ENCODE measurements at regions not wholly inside any gene's neighbourhood (a gene's known extent, or its start where the extent isn't known, plus 50 kb on each side); places are given as distances from the start of the nearest gene placed in this dataset.

DNA sequence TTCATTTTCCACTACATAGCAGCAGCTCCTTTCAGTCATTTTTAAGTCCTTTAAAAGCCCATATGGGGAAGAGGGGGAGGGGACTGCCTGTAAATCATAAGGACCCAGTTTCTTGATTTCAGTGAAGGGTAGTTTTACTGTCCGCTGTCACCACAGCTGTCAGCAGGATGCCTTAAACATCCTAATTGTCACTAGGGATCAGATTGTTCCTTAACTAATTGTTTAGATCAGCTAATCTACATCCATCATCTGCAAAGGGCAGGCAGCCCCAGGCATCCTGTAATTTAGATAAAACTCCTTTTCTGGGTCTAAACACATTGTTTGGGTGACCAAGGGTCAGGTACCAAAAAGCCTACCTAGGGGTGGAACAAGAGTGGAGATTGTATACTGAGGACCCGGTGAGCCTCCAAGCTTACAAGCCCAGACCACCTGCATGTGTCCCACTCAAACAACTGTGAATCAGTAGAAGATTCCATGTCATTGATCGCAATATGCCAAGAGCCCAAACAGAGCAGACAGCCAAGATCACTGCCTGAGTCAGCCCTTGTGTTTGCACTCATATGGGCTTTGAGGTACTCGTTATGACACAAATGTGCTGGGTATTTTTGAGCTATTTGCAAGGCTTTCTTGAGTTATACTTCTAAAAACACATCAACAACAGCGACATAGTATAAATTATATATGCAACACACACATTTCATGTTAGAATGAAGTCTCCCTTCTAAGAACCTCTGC lies 198.7 kb upstream of the CEP162 start:
- Histone ChIP-seq H3K27ac (ENCODE audit: control insufficient read depth, insufficient read depth, low read length) (no peak overlapping the region), H3K27me3 (ENCODE audit: control insufficient read depth, extremely low read depth, insufficient read depth, low read length) (no peaks in the 10 kb centered on the region), H3K9me1 (ENCODE audit: control insufficient read depth, extremely low read depth, insufficient read depth, low read length) (no peaks in the 10 kb centered on the region), H3K4me3 (ENCODE audit: control insufficient read depth in 2 of 3, extremely low read depth in 1 of 3, insufficient read depth in 2 of 3, low read depth in 1 of 3, low read length in 3 of 3) (no peak overlapping the region), H3K36me3 (ENCODE audit: control insufficient read depth in 2 of 2, extremely low read depth in 1 of 2, insufficient read depth in 2 of 2, low read length in 2 of 2) (no peaks in the 10 kb centered on the region), H3K9me3 (ENCODE audit: control insufficient read depth, low read depth, low read length) (no peaks in the 10 kb centered on the region), H4K20me1 (ENCODE audit: control insufficient read depth, extremely low read depth, insufficient read depth, low read length) (no peaks in the 10 kb centered on the region), H3K9ac (ENCODE audit: control insufficient read depth, extremely low read depth, insufficient read depth, low read length) (no peak overlapping the region), H3K4me2 (ENCODE audit: control insufficient read depth, extremely low read depth, insufficient read depth, low read depth, low read length) (no peak overlapping the region), H3K4me1 (ENCODE audit: control insufficient read depth, extremely low read depth, insufficient read depth, low read length) (no peaks in the 10 kb centered on the region), H2AFZ (ENCODE audit: control insufficient read depth, low read length) (no peak overlapping the region), H3K79me2 (ENCODE audit: control insufficient read depth, insufficient read depth, low read length) (no peaks in the 10 kb centered on the region)
- dilution Hi-C loops (cut with MboI; ENCODE audit: extremely low pct_ligation_motif_present, low sequenced_read_pairs), result loop anchor here (25.0 kb wide), 1 partner anchor 886 kb away; no protein-coding TSS in a partner anchor
- TF ChIP-seq EZH2 (IDR thresholded peaks at IDR 0.05; ENCODE audit: low read length), result no peak
- TF ChIP-seq, protein P1, sequence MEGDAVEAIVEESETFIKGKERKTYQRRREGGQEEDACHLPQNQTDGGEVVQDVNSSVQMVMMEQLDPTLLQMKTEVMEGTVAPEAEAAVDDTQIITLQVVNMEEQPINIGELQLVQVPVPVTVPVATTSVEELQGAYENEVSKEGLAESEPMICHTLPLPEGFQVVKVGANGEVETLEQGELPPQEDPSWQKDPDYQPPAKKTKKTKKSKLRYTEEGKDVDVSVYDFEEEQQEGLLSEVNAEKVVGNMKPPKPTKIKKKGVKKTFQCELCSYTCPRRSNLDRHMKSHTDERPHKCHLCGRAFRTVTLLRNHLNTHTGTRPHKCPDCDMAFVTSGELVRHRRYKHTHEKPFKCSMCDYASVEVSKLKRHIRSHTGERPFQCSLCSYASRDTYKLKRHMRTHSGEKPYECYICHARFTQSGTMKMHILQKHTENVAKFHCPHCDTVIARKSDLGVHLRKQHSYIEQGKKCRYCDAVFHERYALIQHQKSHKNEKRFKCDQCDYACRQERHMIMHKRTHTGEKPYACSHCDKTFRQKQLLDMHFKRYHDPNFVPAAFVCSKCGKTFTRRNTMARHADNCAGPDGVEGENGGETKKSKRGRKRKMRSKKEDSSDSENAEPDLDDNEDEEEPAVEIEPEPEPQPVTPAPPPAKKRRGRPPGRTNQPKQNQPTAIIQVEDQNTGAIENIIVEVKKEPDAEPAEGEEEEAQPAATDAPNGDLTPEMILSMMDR (optimal IDR thresholded peaks at IDR 0.05 in 1 of 3, IDR thresholded peaks at IDR 0.05 in 1 of 3, conservative IDR thresholded peaks at IDR 0.05 in 1 of 3; ENCODE audit: extremely low read depth in 1 of 3, insufficient read depth in 2 of 3, low read length in 3 of 3), result no peak
- FAIRE-seq, result no peak
- no peak for DNase-seq (ENCODE audit: low read depth, low spot score)

DNA sequence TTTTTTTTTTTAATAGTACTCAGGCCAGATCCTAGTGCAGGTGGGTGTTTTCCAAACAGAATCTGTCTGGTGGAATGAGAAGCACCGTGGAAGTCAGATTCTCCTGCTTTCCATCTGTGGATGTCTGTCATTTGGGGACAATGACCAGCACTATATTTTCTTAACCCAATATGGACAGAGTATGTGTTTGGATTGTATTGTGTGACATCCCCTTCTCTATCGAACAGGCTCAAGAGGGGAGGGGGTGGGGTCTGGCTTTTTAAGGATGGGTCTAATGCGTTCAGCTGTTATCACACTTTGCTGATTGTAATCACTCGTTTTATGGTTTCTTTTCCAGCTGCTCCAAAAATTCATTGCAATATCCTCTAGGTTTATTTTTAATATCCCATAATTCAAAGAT lies 197.5 kb upstream of the CEP162 start:
- dilution Hi-C loops (cut with MboI; ENCODE audit: extremely low pct_ligation_motif_present, low sequenced_read_pairs), result loop anchor here (25.0 kb wide), 1 partner anchor 887 kb away; no protein-coding TSS in a partner anchor
- H2AFZ ChIP-seq (ENCODE audit: control insufficient read depth, low read length), result no peak overlapping the region
- TF ChIP-seq, protein P1 (optimal IDR thresholded peaks at IDR 0.05 in 1 of 3, IDR thresholded peaks at IDR 0.05 in 1 of 3, conservative IDR thresholded peaks at IDR 0.05 in 1 of 3; ENCODE audit: extremely low read depth in 1 of 3, insufficient read depth in 2 of 3, low read length in 3 of 3), result no peak
- TF ChIP-seq EZH2 (IDR thresholded peaks at IDR 0.05; ENCODE audit: low read length), result no peak
- H3K4me1 ChIP-seq (ENCODE audit: control insufficient read depth, extremely low read depth, insufficient read depth, low read length), result no peaks in the 10 kb centered on the region
- H3K4me3 ChIP-seq (ENCODE audit: control insufficient read depth in 2 of 3, extremely low read depth in 1 of 3, insufficient read depth in 2 of 3, low read depth in 1 of 3, low read length in 3 of 3), result no peak overlapping the region
- no peaks in the 10 kb centered on the region for H4K20me1 ChIP-seq (ENCODE audit: control insufficient read depth, extremely low read depth, insufficient read depth, low read length)
- H3K4me2 ChIP-seq (ENCODE audit: control insufficient read depth, extremely low read depth, insufficient read depth, low read depth, low read length), result no peak overlapping the region
- H3K9ac ChIP-seq (ENCODE audit: control insufficient read depth, extremely low read depth, insufficient read depth, low read length), result no peak overlapping the region
- H3K79me2 ChIP-seq (ENCODE audit: control insufficient read depth, insufficient read depth, low read length), result no peaks in the 10 kb centered on the region
- H3K36me3 ChIP-seq (ENCODE audit: control insufficient read depth in 2 of 2, extremely low read depth in 1 of 2, insufficient read depth in 2 of 2, low read length in 2 of 2), result no peaks in the 10 kb centered on the region
- H3K27ac ChIP-seq (ENCODE audit: control insufficient read depth, insufficient read depth, low read length), result no peak overlapping the region
- FAIRE-seq (no peak), DNase-seq (ENCODE audit: low read depth, low spot score) (no peak)
- H3K9me1 ChIP-seq (ENCODE audit: control insufficient read depth, extremely low read depth, insufficient read depth, low read length), result no peaks in the 10 kb centered on the region
- no peaks in the 10 kb centered on the region for H3K27me3 ChIP-seq (ENCODE audit: control insufficient read depth, extremely low read depth, insufficient read depth, low read length)
- H3K9me3 ChIP-seq (ENCODE audit: control insufficient read depth, low read depth, low read length), result no peaks in the 10 kb centered on the region

Measured in keratinocyte (primary cell).